SK-N-SH (cell line): ENCODE measurements at regions not wholly inside any gene's neighbourhood (a gene's known extent, or its start where the extent isn't known, plus 50 kb on each side); places are given as distances from the start of the nearest gene placed in this dataset.

ENCODE experiments used
- CTCF ChIP-seq: fragments of 200-600 bp; sonication (generic); IDR thresholded peaks from 2 replicates; pipeline ENCODE4 v1.6.1; 2017; ENCODE audit warnings: antibody characterized with exemption, mild to moderate bottlenecking, moderate library complexity
- EP300 ChIP-seq, 2 experiments: IDR thresholded peaks; 2 replicates each; pipeline versions ENCODE4 v1.4.0 to v1.6.1; 2012; ENCODE audit warnings: borderline replicate concordance in 1 of 2, low read depth in 1 of 2, low read length in 1 of 2
- GATA2 ChIP-seq: sonication (generic); formaldehyde crosslinking; IDR thresholded peaks from 2 replicates; pipeline ENCODE4 v1.5.0; 2020; ENCODE audit warnings: mild to moderate bottlenecking, missing genetic modification reagents
- MAX ChIP-seq: IDR thresholded peaks from 2 replicates; pipeline ENCODE4 v1.4.0; 2012; ENCODE audit warnings: low read depth
- MXI1 ChIP-seq: IDR thresholded peaks from 2 replicates; pipeline ENCODE4 v1.6.1; 2012; ENCODE audit warnings: mild to moderate bottlenecking, low read depth, low read length, improper control_type of control experiment
- POLR2AphosphoS5 ChIP-seq: IDR thresholded peaks from 2 replicates; pipeline ENCODE4 v1.6.1; 2012; ENCODE audit warnings: low read depth, low read length
- REST ChIP-seq: IDR thresholded peaks from 2 replicates; pipeline ENCODE4 v1.6.1; 2012; ENCODE audit warnings: mild to moderate bottlenecking, low read depth, low read length, moderate library complexity
- SMC3 ChIP-seq: IDR thresholded peaks from 2 replicates; pipeline ENCODE4 v1.6.1; 2012; ENCODE audit warnings: low read depth, low read length, improper control_type of control experiment
- TAF1 ChIP-seq: IDR thresholded peaks from 2 replicates; pipeline ENCODE4 v1.6.1; 2012; ENCODE audit warnings: low read depth, mild to moderate bottlenecking, low read length, moderate library complexity, borderline replicate concordance
- TCF12 ChIP-seq: IDR thresholded peaks from 2 replicates; pipeline ENCODE4 v1.4.0; 2012
- USF1 ChIP-seq: IDR thresholded peaks from 2 replicates; pipeline ENCODE4 v1.4.0; 2012; ENCODE audit warnings: low read depth, borderline replicate concordance

GRCh38 chr16:64711026-64711425 is 410.8 kb downstream of the CDH11 start:
- TF ChIP-seq CTCF (no peak), GATA2 (no peak), POLR2AphosphoS5 (no peak), SMC3 (no peak), MXI1 (no peak), REST (no peak), EP300 (IDR thresholded peaks at IDR 0.05; ENCODE audit: borderline replicate concordance in 1 of 2, low read depth in 1 of 2, low read length in 1 of 2) (no peak), TAF1 (no peak), USF1 (no peak), TCF12 (no peak), MAX (no peak)
